Testis (tissue), 2 donors: ENCODE measurements at regions not wholly inside any gene's neighbourhood (a gene's known extent, or its start where the extent isn't known, plus 50 kb on each side); places are given as distances from the start of the nearest gene placed in this dataset.

Source experiments
- POLR2A ChIP-seq: fragments of 450-650 bp; IDR thresholded peaks from one replicate; pipeline ENCODE4 v1.6.1; 2017; ENCODE audit warnings: antibody characterized with exemption, mild to moderate bottlenecking, moderate library complexity
- TF ChIP-seq, protein P1 (sequence below), 3 experiments: fragments of 450-650 bp in 2 of 3; fragments of 200-600 bp in 1 of 3; sonication (generic) in 1 of 3; IDR thresholded peaks; one replicate each; pipeline ENCODE4 v1.5.1; 2016 to 2019; ENCODE audit warnings: antibody characterized with exemption in 3 of 3, mild to moderate bottlenecking in 2 of 3, moderate library complexity in 1 of 3

DNA sequence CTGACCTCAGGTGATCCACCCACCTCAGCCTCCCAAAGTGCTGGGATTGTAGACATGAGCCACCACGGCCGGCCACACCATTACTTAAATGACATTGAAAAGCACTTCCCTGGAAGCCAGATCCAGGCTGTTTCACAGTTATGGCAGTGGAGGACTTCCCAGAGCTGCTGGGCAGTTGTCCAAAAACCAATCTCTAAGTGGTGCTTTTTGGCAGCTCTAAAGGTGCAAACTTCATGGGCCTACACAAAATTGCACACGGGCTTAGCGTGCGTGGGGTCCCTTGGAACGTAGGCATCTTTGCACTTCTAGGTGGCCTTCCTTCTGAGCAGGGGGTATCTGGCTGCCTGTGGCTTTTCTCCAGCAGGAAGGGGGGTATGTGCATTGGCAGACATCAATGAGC lies 172.3 kb downstream of the SHOX start:
- TF ChIP-seq, protein P1, sequence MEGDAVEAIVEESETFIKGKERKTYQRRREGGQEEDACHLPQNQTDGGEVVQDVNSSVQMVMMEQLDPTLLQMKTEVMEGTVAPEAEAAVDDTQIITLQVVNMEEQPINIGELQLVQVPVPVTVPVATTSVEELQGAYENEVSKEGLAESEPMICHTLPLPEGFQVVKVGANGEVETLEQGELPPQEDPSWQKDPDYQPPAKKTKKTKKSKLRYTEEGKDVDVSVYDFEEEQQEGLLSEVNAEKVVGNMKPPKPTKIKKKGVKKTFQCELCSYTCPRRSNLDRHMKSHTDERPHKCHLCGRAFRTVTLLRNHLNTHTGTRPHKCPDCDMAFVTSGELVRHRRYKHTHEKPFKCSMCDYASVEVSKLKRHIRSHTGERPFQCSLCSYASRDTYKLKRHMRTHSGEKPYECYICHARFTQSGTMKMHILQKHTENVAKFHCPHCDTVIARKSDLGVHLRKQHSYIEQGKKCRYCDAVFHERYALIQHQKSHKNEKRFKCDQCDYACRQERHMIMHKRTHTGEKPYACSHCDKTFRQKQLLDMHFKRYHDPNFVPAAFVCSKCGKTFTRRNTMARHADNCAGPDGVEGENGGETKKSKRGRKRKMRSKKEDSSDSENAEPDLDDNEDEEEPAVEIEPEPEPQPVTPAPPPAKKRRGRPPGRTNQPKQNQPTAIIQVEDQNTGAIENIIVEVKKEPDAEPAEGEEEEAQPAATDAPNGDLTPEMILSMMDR (IDR thresholded peaks at IDR 0.05): no peak
- TF ChIP-seq POLR2A: no peak
